SU-DHL-6 (cell line): ENCODE measurements at regions not wholly inside any gene's neighbourhood (a gene's known extent, or its start where the extent isn't known, plus 50 kb on each side); places are given as distances from the start of the nearest gene placed in this dataset.

ENCODE experiments used
- EZH2phosphoT487 ChIP-seq: fragments of 200-600 bp; sonication (generic), shearing (Covaris generic); conservative IDR thresholded peaks from 2 replicates; pipeline ENCODE4 v1.6.1; 2018; ENCODE audit warnings: mild to moderate bottlenecking, antibody characterized with exemption, low read length, moderate library complexity, mixed read lengths
- TF ChIP-seq, protein P1 (sequence below): fragments of 200-600 bp; sonication (generic); IDR thresholded peaks from one replicate; pipeline ENCODE4 v1.5.1; 2017; ENCODE audit warnings: antibody characterized with exemption, mild to moderate bottlenecking, low read length, moderate library complexity; ENCODE audit not compliant: insufficient read depth, poor library complexity, severe bottlenecking

DNA sequence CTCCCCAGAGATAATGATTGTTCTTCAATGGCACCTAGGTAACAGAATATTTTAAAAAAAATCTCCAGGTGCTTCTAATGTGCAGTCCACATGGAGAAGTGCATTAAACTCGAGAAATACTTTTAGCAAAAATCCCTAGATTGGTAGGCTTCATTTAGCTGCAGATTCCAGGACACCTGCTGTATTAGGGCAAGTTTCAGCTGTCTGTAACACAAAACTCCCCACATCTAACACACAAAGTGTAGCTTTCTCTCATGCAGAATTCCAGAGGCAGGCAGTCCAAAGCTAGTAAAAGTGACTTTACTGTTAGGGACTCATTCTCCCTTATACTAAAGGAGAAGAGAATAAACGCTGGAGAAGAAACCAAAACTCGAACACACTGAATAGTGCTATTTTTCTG is 1414.3 kb upstream of the B3GALT2 start:
- TF ChIP-seq, protein P1, sequence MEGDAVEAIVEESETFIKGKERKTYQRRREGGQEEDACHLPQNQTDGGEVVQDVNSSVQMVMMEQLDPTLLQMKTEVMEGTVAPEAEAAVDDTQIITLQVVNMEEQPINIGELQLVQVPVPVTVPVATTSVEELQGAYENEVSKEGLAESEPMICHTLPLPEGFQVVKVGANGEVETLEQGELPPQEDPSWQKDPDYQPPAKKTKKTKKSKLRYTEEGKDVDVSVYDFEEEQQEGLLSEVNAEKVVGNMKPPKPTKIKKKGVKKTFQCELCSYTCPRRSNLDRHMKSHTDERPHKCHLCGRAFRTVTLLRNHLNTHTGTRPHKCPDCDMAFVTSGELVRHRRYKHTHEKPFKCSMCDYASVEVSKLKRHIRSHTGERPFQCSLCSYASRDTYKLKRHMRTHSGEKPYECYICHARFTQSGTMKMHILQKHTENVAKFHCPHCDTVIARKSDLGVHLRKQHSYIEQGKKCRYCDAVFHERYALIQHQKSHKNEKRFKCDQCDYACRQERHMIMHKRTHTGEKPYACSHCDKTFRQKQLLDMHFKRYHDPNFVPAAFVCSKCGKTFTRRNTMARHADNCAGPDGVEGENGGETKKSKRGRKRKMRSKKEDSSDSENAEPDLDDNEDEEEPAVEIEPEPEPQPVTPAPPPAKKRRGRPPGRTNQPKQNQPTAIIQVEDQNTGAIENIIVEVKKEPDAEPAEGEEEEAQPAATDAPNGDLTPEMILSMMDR = no peak
- TF ChIP-seq EZH2phosphoT487 = no peak
